ENCODE measurements at regions not wholly inside any gene's neighbourhood (a gene's known extent, or its start where the extent isn't known, plus 50 kb on each side); places are given as distances from the start of the nearest gene placed in this dataset.

- TF ChIP-seq CTCF (IDR thresholded peaks at IDR 0.05; ENCODE audit: borderline replicate concordance), result no peak
- H3K27me3 ChIP-seq (ENCODE audit: low read depth), result no peaks in the 10 kb centered on the region
- H3K4me1 ChIP-seq, result no peaks in the 10 kb centered on the region
- intact Hi-C loops (cut with micrococcal nuclease), result no loop called here
- no peak for DNase-seq
- H3K9me3 ChIP-seq (replicated peaks), result peaks cover 10% of the 10 kb centered on the region
- no peaks in the 10 kb centered on the region for H3K36me3 ChIP-seq
- H3K27ac ChIP-seq (replicated peaks), result no peak overlapping the region
- no peak overlapping the region for H3K4me3 ChIP-seq
Measured at GRCh38 chr3:166785876-166786275, 594.2 kb downstream of the ZBBX start.

GRCh38 chr3:166783206-166783605 lies 596.9 kb downstream of the ZBBX start:
- Histone ChIP-seq H3K4me3 (no peak overlapping the region), H3K27ac (replicated peaks) (no peak overlapping the region), H3K27me3 (ENCODE audit: low read depth) (no peaks in the 10 kb centered on the region), H3K36me3 (no peaks in the 10 kb centered on the region), H3K9me3 (replicated peaks) (peaks cover 10% of the 10 kb centered on the region), H3K4me1 (no peaks in the 10 kb centered on the region)
- TF ChIP-seq CTCF (IDR thresholded peaks at IDR 0.05; ENCODE audit: borderline replicate concordance), result no peak
- intact Hi-C loops (cut with micrococcal nuclease), result no loop called here
- no peak for DNase-seq

GRCh38 chr3:166764698-166765318 lies 615.3 kb downstream of the ZBBX start:
- intact Hi-C loops (cut with micrococcal nuclease), result no loop called here
- peaks cover 17% of the 10 kb centered on the region for H3K9me3 ChIP-seq (replicated peaks)

GRCh38 chr3:166759736-166760513 lies 620.2 kb downstream of the ZBBX start:
- no peaks in the 10 kb centered on the region for H3K4me1 ChIP-seq
- H3K36me3 ChIP-seq, result no peaks in the 10 kb centered on the region
- H3K27me3 ChIP-seq (ENCODE audit: low read depth), result no peaks in the 10 kb centered on the region
- intact Hi-C loops (cut with micrococcal nuclease), result no loop called here
- no peak overlapping the region for H3K4me3 ChIP-seq
- H3K27ac ChIP-seq (replicated peaks), result no peak overlapping the region
- DNase-seq, result no peak
- peaks cover 28% of the 10 kb centered on the region for H3K9me3 ChIP-seq (replicated peaks)
- TF ChIP-seq CTCF (IDR thresholded peaks at IDR 0.05; ENCODE audit: borderline replicate concordance), result no peak

More at GRCh38 chr3:166764698-166765318, 615.3 kb downstream of the ZBBX start:
- no peaks in the 10 kb centered on the region for H3K4me1 ChIP-seq
- H3K27ac ChIP-seq (replicated peaks), result no peak overlapping the region
- no peak for DNase-seq
- TF ChIP-seq CTCF (IDR thresholded peaks at IDR 0.05; ENCODE audit: borderline replicate concordance), result no peak
- no peak overlapping the region for H3K4me3 ChIP-seq
- no peaks in the 10 kb centered on the region for H3K27me3 ChIP-seq (ENCODE audit: low read depth)
- no peaks in the 10 kb centered on the region for H3K36me3 ChIP-seq

- Histone ChIP-seq H3K36me3 (no peaks in the 10 kb centered on the region), H3K4me3 (no peak overlapping the region), H3K27me3 (ENCODE audit: low read depth) (no peaks in the 10 kb centered on the region), H3K4me1 (no peaks in the 10 kb centered on the region), H3K27ac (replicated peaks) (no peak overlapping the region), H3K9me3 (replicated peaks) (peaks cover 41% of the 10 kb centered on the region)
- no peak for DNase-seq
- no peak for TF ChIP-seq CTCF (IDR thresholded peaks at IDR 0.05; ENCODE audit: borderline replicate concordance)
- intact Hi-C loops (cut with micrococcal nuclease), result no loop called here
Measured at GRCh38 chr3:166752214-166752613, 627.9 kb downstream of the ZBBX start.

Measured in left ventricle myocardium inferior (tissue), 1 donor.